Neuronal stem cell (in vitro differentiated cells): ENCODE measurements at regions not wholly inside any gene's neighbourhood (a gene's known extent, or its start where the extent isn't known, plus 50 kb on each side); places are given as distances from the start of the nearest gene placed in this dataset.
A peak's percentile ranks its signal among the peaks of the same experiment; 100 is the strongest.

Experiments
- DNase-seq: peaks from one replicate; pipeline ENCODE4 v3.0.0-alpha.2; 2013; ENCODE audit warnings: low spot score
- H2AFZ ChIP-seq: one replicate; pipeline ENCODE4 v1.6.1; 2013; ENCODE audit warnings: mild to moderate bottlenecking, low read length, inconsistent platforms
- H2AK5ac ChIP-seq: 2 replicates; pipeline ENCODE4 v1.6.1; 2013; ENCODE audit warnings: low read depth, mild to moderate bottlenecking, inconsistent platforms, low read length, moderate library complexity, mixed read lengths
- H2BK120ac ChIP-seq: 2 replicates; pipeline ENCODE4 v1.6.1; 2013; ENCODE audit warnings: low read depth, mild to moderate bottlenecking, inconsistent platforms, low read length, moderate library complexity, mixed read lengths
- H2BK12ac ChIP-seq: one replicate; pipeline ENCODE4 v1.6.1; 2013; ENCODE audit warnings: low read length, inconsistent platforms
- H2BK15ac ChIP-seq: 2 replicates; pipeline ENCODE4 v1.6.1; 2013; ENCODE audit warnings: mild to moderate bottlenecking, low read length, inconsistent platforms, mixed read lengths
- H2BK5ac ChIP-seq: one replicate; pipeline ENCODE4 v1.6.1; 2013; ENCODE audit warnings: inconsistent platforms, mild to moderate bottlenecking, low read length, moderate library complexity
- H3K14ac ChIP-seq: one replicate; pipeline ENCODE4 v1.6.1; 2013; ENCODE audit warnings: low read length, inconsistent platforms
- H3K18ac ChIP-seq: 2 replicates; pipeline ENCODE4 v1.6.1; 2013; ENCODE audit warnings: low read length, inconsistent platforms
- H3K23ac ChIP-seq: 2 replicates; pipeline ENCODE4 v1.6.1; 2013; ENCODE audit warnings: low read depth, mild to moderate bottlenecking, mixed read lengths, low read length, inconsistent platforms; ENCODE audit not compliant: poor library complexity
- H3K27ac ChIP-seq: replicated peaks from 3 replicates; pipeline ENCODE4 v1.5.1; 2013; ENCODE audit warnings: low read length, inconsistent platforms
- H3K27me3 ChIP-seq, 3 experiments: 2 replicates each; pipeline ENCODE4 v1.6.1; 2013; ENCODE audit warnings: low read length in 3 of 3, mild to moderate bottlenecking in 2 of 3, inconsistent platforms in 1 of 3, low read depth in 1 of 3, mixed read lengths in 1 of 3, moderate library complexity in 1 of 3; ENCODE audit not compliant: control insufficient read depth in 3 of 3, insufficient read depth in 3 of 3
- H3K36me3 ChIP-seq, 2 donors: replicated peaks in 1 of 2; 2 replicates each; pipeline ENCODE4 v1.6.1; 2013; ENCODE audit warnings: low read length in 2 of 2; ENCODE audit not compliant: control insufficient read depth in 2 of 2, insufficient read depth in 2 of 2
- H3K4ac ChIP-seq: 2 replicates; pipeline ENCODE4 v1.6.1; 2013; ENCODE audit warnings: inconsistent platforms, mild to moderate bottlenecking, low read length, moderate library complexity
- H3K4me1 ChIP-seq, 2 donors: 1 replicate in 1 of 2; 2 replicates in 1 of 2; pipeline ENCODE4 v1.6.1; 2013; ENCODE audit warnings: low read length in 2 of 2, low read depth in 1 of 2; ENCODE audit not compliant: control insufficient read depth in 2 of 2, insufficient read depth in 1 of 2
- H3K4me2 ChIP-seq: one replicate; pipeline ENCODE4 v1.6.1; 2013; ENCODE audit warnings: mild to moderate bottlenecking, low read length, inconsistent platforms; ENCODE audit not compliant: insufficient read depth, poor library complexity, severe bottlenecking
- H3K4me3 ChIP-seq, 2 donors: 2 replicates each; pipeline ENCODE4 v1.5.1; 2013; ENCODE audit warnings: low read length in 2 of 2, mild to moderate bottlenecking in 2 of 2, inconsistent platforms in 1 of 2, moderate library complexity in 1 of 2
- H3K79me1 ChIP-seq: one replicate; pipeline ENCODE4 v1.6.1; 2013; ENCODE audit warnings: low read depth, mild to moderate bottlenecking, inconsistent platforms, low read length, moderate library complexity
- H3K9ac ChIP-seq: one replicate; pipeline ENCODE4 v1.6.1; 2013; ENCODE audit warnings: mild to moderate bottlenecking, low read depth, low read length, inconsistent platforms; ENCODE audit not compliant: poor library complexity
- H3K9me3 ChIP-seq, 2 donors: replicated peaks in 1 of 2; 2 replicates each; pipeline versions ENCODE3 to v1.6.1; 2013; ENCODE audit warnings: low read length in 2 of 2, mild to moderate bottlenecking in 2 of 2, inconsistent platforms in 1 of 2, low read depth in 1 of 2, mixed read lengths in 1 of 2, moderate library complexity in 1 of 2; ENCODE audit not compliant: control insufficient read depth in 2 of 2, insufficient read depth in 1 of 2
- H4K8ac ChIP-seq: one replicate; pipeline ENCODE4 v1.6.1; 2013; ENCODE audit warnings: low read depth, mild to moderate bottlenecking, inconsistent platforms, low read length, moderate library complexity
- H4K91ac ChIP-seq: one replicate; pipeline ENCODE4 v1.6.1; 2013; ENCODE audit warnings: low read length, low read depth, mild to moderate bottlenecking, inconsistent platforms; ENCODE audit not compliant: poor library complexity
- WGBS, 2 donors: extraction: QIAGEN DNeasy Blood & Tissue Kit; methylation state at CpG; one replicate each; pipeline ENCODE4 v1.1.7; 2013; ENCODE audit warnings: missing lambda C conversion rate in 2 of 2, mixed read lengths in 1 of 2; ENCODE audit not compliant: insufficient read length in 2 of 2, insufficient replicate concordance in 1 of 2; ENCODE audit errors: extremely low coverage in 2 of 2; 5-methylcytosine and 5-hydroxymethylcytosine counted together

DNA sequence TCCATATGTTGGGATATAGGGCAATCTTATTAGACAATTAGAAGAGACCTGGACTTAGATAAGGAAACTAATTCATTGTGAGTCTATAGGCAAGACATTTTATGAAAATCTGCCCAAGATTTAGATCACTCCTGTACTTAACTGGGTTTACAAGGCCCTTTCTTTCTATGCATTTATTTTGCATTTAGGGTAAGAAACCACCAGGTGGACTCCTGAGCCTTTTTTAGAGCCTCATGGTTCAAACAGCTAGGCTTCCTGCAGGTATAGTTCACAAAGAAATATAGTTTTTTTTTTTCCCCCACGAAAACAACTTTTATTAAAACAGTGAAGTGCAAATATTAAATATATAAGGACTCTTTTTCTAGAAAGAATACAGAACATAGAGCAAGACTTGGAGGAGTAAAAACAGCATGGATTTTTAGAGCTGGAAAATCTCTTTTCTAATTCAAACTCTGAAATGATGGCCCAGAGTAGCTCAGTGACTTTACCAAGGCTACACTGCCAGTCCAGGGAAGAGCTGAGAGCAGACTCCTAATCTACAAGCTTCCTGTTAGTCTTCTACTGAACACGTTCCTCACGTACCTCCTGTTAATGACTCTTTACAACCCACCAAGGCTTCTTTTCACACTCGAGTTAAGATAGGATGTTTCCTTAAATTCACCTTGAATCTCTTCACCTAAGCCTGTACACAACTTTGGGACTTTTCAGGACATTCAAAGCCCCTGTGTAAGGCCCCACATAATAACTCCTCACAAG lies 400.9 kb upstream of the ATP11B start:
- no peaks in the 10 kb centered on the region for H3K27me3 ChIP-seq
- H3K27ac ChIP-seq = no peak overlapping the region
- no peak overlapping the region for H4K8ac ChIP-seq
- peaks cover 0 to 5% of the 10 kb centered on the region in 2 donors for H3K9me3 ChIP-seq
- H3K4me2 ChIP-seq = no peak overlapping the region
- no CpG with 5 or more reads among the region's 4 CpGs for WGBS, 2 donors
- no peak overlapping the region for H2AK5ac ChIP-seq
- DNase-seq = no peak
- H3K79me1 ChIP-seq = no peaks in the 10 kb centered on the region
- H2AFZ ChIP-seq = peak overlapping the region; percentile 6
- no peak overlapping the region for H2BK120ac ChIP-seq
- no peak overlapping the region for H3K4ac ChIP-seq
- no peak overlapping the region for H2BK12ac ChIP-seq
- H3K23ac ChIP-seq = no peak overlapping the region
- H2BK5ac ChIP-seq = no peak overlapping the region
- H3K9ac ChIP-seq = no peak overlapping the region
- H3K14ac ChIP-seq = no peak overlapping the region
- peaks cover 0 to 4% of the 10 kb centered on the region in 2 donors for H3K4me1 ChIP-seq
- H3K4me3 ChIP-seq = no peak overlapping the region
- no peaks in the 10 kb centered on the region for H3K36me3 ChIP-seq
- H4K91ac ChIP-seq = no peak overlapping the region
- H2BK15ac ChIP-seq = no peak overlapping the region
- no peak overlapping the region for H3K18ac ChIP-seq

- H3K4me1 ChIP-seq = peaks cover 0 to 4% of the 10 kb centered on the region in 2 donors
- DNase-seq = no peak
- no CpG with 5 or more reads among the region's 1 CpG for WGBS, 2 donors
- H2BK120ac ChIP-seq = no peak overlapping the region
- no peak overlapping the region for H3K27ac ChIP-seq
- H3K23ac ChIP-seq = no peak overlapping the region
- H2BK12ac ChIP-seq = no peak overlapping the region
- H3K9ac ChIP-seq = no peak overlapping the region
- H4K91ac ChIP-seq = no peak overlapping the region
- peaks cover 0 to 5% of the 10 kb centered on the region in 2 donors for H3K9me3 ChIP-seq
- no peak overlapping the region for H2AK5ac ChIP-seq
- no peak overlapping the region for H2BK5ac ChIP-seq
- H3K27me3 ChIP-seq = no peaks in the 10 kb centered on the region
- H3K14ac ChIP-seq = no peak overlapping the region
- H3K4ac ChIP-seq = no peak overlapping the region
- H2BK15ac ChIP-seq = no peak overlapping the region
- no peaks in the 10 kb centered on the region for H3K36me3 ChIP-seq
- H4K8ac ChIP-seq = no peak overlapping the region
- H3K4me2 ChIP-seq = no peak overlapping the region
- no peaks in the 10 kb centered on the region for H3K79me1 ChIP-seq
- no peak overlapping the region for H3K18ac ChIP-seq
- H3K4me3 ChIP-seq = no peak overlapping the region
- no peak overlapping the region for H2AFZ ChIP-seq
Measured at GRCh38 chr3:182393151-182393550, 400.2 kb upstream of the ATP11B start.

DNA sequence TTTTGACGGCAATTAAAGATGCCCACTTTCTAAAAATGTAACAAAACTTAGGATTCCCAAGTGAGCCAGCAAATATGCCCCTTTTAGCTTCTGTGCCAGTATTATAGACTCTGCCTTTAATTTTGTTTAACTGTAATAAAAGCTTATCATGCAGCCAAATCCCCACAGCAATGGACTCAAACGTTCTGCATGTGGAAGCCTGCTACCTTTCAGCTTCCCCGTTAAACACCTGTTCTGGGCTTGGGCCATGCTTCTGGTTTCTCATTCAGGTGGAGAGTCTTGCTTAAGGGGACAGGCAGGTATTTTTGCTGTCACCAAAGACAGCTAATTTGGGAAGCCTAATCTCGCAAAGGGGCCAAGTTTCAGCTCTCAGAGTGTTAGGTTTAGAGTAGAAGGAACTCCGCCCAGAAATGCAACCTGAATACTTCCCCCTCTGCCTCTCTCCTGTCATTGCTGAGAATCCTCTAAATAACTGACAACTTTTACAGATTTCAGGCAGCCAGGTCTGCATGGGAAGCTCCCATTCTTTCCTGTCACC lies 399.4 kb upstream of the ATP11B start:
- H3K4me1 ChIP-seq = peaks cover 0 to 4% of the 10 kb centered on the region in 2 donors
- H3K18ac ChIP-seq = no peak overlapping the region
- no peaks in the 10 kb centered on the region for H3K79me1 ChIP-seq
- no peak overlapping the region for H2BK120ac ChIP-seq
- DNase-seq = no peak
- H3K4me3 ChIP-seq = no peak overlapping the region
- WGBS, 2 donors = no CpG with 5 or more reads among the region's 5 CpGs
- H3K9me3 ChIP-seq = peaks cover 0 to 2% of the 10 kb centered on the region in 2 donors
- no peak overlapping the region for H4K91ac ChIP-seq
- no peaks in the 10 kb centered on the region for H3K36me3 ChIP-seq
- no peak overlapping the region for H3K27ac ChIP-seq
- H2BK15ac ChIP-seq = no peak overlapping the region
- H2BK5ac ChIP-seq = no peak overlapping the region
- no peak overlapping the region for H3K9ac ChIP-seq
- H2BK12ac ChIP-seq = no peak overlapping the region
- no peak overlapping the region for H3K23ac ChIP-seq
- H2AK5ac ChIP-seq = no peak overlapping the region
- H3K4ac ChIP-seq = no peak overlapping the region
- H3K14ac ChIP-seq = no peak overlapping the region
- H3K4me2 ChIP-seq = no peak overlapping the region
- no peaks in the 10 kb centered on the region for H3K27me3 ChIP-seq
- H2AFZ ChIP-seq = peak overlapping the region; percentile 51
- no peak overlapping the region for H4K8ac ChIP-seq

DNA sequence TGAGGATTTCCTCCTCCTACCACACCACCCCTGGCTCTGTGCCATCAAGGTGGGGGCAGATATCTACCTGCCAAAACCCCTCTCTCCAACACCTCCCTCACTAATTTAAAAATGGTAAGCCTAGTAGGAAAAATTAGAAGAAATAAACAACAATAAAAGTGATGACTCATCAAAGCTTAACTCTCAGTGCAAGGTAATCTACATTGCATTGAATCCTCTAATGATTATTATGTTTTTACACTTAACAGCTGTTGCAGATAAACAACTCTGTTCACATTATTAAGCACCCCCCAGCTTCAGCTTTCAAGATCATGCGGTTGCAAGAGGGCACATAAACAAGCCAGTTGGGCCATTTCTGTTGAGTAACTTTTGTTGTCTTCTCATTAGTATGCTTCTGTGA lies 396.1 kb upstream of the ATP11B start:
- no peak overlapping the region for H3K4me3 ChIP-seq
- H3K9ac ChIP-seq = no peak overlapping the region
- WGBS, 2 donors = no CpG with 5 or more reads among the region's 1 CpG
- H4K8ac ChIP-seq = no peak overlapping the region
- H3K18ac ChIP-seq = no peak overlapping the region
- H3K27ac ChIP-seq = no peak overlapping the region
- no peaks in the 10 kb centered on the region for H3K36me3 ChIP-seq
- no peak overlapping the region for H2AFZ ChIP-seq
- no peak overlapping the region for H4K91ac ChIP-seq
- H3K9me3 ChIP-seq = peaks cover 0 to 3% of the 10 kb centered on the region in 2 donors
- H3K4ac ChIP-seq = no peak overlapping the region
- H2BK5ac ChIP-seq = no peak overlapping the region
- H3K23ac ChIP-seq = no peak overlapping the region
- no peaks in the 10 kb centered on the region for H3K27me3 ChIP-seq
- peaks cover 2 to 4% of the 10 kb centered on the region in 2 donors for H3K4me1 ChIP-seq
- H2BK12ac ChIP-seq = no peak overlapping the region
- no peak for DNase-seq
- no peak overlapping the region for H2BK120ac ChIP-seq
- no peak overlapping the region for H3K4me2 ChIP-seq
- H3K14ac ChIP-seq = no peak overlapping the region
- H3K79me1 ChIP-seq = no peaks in the 10 kb centered on the region
- H2AK5ac ChIP-seq = no peak overlapping the region
- no peak overlapping the region for H2BK15ac ChIP-seq
